HG03139 (cell line): ENCODE measurements at regions not wholly inside any gene's neighbourhood (a gene's known extent, or its start where the extent isn't known, plus 50 kb on each side); places are given as distances from the start of the nearest gene placed in this dataset.
"Not testable (repeated sequence)": the region's sequence is repeated elsewhere in the genome, so short reads cannot be mapped to it uniquely, and the experiment has no call there.

Source experiments
- ATAC-seq: cut with Tn5 transposase; IDR thresholded peaks from one replicate; pipeline ENCODE4 v1.9.1; 2021; ENCODE audit not compliant: unreplicated experiment

DNA sequence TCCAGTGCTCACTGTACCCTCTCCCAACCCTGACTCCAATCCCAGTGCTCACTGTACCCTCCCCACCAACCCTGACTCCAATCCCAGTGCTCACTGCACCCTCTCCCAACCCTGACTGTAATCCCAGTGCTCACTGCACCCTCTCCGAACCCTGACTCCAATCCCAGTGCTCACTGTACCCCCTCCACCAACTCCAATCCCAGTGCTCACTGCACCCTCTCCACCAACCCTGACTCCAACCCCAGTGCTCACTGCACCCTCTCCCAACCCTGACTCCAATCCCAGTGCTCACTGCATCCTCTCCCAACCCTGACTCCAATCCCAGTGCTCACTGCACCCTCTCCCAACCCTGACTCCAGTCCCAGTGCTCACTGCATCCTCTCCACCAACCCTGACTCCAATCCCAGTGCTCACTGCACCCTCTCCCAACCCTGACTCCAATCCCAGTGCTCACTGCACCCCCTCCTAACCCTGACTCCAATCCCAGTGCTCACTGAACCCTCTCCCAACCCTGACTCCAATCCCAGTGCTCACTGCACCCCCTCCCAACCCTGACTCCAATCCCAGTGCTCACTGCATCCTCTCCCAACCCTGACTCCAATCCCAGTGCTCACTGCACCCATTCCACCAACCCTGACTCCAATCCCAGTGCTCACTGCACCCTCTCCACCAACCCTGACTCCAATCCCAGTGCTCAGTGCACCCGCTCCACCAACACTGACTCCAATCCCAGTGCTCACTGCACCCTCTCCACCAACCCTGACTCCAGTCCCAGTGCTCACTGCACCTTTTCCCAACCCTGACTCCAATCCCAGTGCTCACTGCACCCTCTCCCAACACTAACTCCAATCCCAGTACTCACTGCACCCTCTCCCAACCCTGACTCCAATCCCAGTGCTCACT is 136.3 kb upstream of the ZNF618 start:
- ATAC-seq = not testable (repeated sequence)

DNA sequence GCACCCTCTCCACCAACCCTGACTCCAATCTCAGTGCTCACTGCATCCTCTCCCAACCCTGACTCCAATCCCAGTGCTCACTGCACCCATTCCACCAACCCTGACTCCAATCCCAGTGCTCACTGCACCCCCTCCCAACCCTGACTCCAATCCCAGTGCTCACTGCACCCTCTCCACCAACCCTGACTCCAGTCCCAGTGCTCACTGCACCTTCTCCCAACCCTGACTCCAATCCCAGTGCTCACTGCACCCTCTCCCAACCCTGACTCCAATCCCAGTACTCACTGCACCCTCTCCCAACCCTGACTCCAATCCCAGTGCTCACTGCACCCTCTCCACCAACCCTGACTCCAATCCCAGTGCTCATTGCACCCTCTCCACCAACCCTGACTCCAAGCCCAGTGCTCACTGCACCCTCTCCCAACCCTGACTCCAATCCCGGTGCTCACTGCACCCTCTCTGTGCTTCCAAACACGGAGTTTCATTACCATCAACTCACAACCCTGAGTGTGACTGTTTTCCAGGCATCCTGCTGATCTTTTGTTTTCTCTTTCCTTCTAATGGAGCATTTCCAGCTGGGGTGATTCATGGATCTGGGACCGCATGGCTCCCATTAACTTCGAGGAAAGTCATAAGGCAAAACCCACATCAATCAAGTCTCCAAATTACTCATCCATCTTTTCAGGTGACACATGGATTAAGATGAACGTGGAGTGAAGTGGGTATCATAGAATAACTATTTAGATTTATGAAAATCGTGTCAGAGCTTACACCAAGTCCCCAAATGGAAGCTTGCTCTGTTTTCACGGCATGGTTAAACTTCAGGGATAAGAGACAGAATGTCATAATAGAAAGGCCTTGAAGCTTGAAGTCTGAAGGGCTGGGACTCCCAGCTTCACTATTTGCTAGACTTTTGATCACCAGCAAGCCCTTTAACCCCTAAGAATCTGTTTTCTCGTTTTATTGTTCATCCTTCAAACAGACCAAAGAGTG is 135.3 kb upstream of the ZNF618 start:
- not testable (repeated sequence) for ATAC-seq

DNA sequence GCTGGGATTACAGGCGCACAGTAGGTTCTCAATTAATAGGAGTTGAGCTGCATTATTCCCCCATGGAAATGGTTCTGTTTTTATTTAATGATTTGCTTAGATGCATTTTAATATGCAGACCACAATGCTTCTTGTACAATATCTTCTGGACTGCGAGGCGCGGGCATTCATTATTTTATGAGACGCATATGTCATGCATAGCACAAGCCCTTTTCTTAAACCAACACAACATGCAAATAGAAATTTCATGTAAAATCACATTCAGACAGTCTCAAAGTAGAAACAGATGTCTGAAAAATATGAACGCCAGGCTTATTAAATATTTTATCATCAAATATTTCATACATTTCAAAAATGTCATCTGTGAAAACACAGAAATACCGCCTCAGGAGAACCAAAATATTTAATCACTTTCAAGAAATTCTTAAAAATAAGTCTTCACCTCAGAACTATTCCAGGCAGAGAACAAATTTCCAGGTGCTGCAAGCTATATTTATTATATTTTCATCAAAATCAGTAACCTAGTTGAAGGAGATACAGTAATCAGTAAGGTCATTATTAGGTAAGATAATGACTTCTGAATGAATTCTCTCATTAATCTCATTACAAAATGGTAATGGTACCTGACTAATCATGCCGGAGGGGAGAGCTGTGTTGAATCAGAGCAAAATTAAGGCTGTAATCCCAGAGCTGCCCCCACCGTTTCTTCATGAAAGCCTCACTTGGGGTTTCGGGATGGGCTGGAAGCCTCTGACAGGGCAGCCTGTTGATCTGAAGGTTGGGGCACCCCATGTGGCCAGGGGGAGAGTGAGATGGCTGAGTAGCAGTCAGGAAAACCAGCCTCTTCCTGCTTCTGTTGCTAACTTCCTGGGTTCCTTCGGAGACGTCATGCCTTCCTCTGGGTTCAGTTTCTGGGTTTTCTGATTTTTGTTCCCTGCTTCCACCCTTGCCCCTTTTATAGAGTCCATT is 133.9 kb upstream of the ZNF618 start:
- no peak for ATAC-seq

DNA sequence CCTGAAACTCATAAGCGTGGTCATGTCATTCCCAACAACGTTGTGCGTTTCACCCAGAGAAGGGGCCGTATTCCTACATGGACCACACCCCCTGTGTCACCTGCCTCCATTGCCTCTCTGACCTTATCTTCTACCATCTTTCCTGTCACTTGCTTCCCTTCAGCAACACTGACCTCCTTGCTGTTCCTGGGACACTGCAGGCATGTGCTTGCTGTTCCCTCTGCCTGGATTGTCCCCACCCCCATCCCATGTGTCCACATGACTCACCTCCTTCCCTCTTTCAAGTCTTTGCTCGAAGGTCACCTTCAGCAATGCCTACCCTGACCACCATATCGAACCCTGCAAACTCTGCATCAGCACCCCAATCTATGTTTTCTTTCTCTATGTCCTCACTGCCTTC is 133.2 kb upstream of the ZNF618 start:
- no peak for ATAC-seq

DNA sequence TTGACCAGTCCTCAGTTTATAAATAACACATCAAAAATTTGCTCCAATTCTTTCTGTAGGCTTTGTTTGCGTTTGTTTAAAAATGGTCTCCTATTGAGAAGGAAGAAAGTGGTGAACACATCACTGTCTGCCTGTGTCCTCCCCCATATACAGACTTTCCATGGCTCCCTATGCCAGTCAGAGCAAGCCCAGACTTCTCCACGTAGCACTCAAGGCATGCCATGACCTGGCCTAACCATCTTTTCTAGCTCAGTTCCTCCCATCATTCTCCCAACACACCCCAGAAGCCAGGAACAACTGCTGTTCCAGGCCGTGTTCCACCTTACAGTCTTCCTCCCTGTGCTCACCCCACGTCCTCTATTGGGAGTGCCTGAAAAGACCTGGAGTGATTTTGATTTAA is 129.6 kb upstream of the ZNF618 start:
- no peak for ATAC-seq

DNA sequence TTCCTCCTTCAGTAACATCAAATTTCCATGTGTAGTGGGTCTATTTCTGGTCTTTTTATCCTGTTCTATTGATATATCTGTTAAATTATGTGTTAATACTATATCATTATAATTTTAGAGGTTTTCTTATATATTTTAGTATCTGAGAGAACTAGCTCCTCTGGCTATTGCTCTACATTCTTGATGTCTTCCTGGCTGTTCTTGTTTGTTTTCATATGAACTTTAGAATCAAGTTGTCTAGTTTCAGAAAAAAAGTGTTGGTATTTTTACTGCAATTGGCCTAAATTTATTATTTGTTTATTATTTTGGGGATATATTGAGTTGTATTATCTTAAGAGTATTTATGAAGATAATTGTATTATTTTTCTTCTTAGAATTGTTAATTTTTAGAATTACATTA is 128.0 kb upstream of the ZNF618 start:
- no peak for ATAC-seq

DNA sequence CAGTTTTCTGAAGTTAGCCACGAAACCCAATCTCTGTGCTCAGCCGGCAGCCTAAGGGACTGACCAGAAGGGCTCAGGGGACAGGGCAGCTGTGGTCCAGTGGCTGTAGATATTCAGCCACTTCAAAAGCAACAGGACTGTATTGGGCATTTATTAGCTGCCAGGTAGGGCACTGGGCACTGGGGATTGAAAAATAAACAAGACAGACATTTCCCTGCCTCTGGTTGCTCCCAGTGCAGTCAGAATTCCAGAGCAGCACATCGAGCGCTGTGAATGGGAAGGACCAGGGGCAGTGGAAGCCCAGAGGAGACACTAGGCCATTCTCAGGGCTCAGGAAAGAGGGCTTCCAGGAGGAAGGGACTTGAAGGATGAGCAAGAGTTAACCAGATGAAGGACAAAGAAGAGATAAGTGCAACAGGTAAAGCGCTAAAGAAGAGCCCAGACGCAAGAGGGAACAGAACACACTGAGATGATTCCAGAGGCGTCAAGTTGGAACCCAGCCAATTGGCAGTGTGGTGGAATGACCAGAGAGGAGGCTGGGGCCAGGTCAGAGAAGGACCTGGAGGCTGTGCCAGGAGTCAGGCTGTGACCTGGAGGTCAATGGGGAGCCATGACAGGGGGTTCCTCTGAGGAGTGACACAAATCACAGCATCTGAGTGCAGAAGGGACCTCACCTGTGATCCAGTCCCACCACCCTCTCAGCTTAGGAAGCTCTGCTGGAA is 122.5 kb upstream of the ZNF618 start:
- no peak for ATAC-seq

DNA sequence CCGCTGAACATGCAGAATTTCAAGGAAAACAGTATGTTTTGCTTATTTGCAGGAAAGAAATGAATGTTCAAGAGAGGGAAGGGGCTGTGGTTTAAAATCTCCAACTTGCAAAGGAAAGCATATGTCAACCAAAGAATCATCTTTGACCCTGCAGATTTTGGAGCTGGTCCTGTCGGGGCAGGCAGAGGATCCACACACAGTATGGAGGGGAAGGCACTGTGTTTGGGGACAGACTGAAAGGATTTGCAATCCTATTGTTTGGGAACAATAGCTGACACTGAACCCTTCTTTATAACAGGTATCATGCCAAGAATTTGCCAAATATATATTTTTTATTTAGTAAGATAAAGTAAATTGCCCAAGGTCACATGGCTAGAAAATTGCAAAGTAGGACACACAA is 121.4 kb upstream of the ZNF618 start:
- ATAC-seq = no peak

DNA sequence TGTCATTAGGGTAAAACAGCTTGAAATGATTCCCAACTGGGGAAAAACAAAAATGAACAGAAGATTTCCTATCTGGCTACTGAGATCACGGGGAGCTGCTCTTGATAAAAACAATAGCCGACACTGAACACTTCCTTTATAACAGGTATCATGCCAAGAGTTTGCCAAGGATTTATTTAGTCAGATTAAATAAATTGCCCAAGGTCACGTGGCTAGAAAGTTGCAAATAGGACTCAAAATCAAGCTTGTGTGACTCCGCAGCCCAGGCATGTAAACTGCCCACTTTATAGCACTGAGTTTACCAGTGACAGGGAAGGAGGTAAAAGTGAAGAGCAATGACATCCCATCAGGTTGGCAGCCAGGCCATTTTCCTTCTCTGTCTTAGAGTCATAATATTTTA is 120.7 kb upstream of the ZNF618 start:
- ATAC-seq = no peak

DNA sequence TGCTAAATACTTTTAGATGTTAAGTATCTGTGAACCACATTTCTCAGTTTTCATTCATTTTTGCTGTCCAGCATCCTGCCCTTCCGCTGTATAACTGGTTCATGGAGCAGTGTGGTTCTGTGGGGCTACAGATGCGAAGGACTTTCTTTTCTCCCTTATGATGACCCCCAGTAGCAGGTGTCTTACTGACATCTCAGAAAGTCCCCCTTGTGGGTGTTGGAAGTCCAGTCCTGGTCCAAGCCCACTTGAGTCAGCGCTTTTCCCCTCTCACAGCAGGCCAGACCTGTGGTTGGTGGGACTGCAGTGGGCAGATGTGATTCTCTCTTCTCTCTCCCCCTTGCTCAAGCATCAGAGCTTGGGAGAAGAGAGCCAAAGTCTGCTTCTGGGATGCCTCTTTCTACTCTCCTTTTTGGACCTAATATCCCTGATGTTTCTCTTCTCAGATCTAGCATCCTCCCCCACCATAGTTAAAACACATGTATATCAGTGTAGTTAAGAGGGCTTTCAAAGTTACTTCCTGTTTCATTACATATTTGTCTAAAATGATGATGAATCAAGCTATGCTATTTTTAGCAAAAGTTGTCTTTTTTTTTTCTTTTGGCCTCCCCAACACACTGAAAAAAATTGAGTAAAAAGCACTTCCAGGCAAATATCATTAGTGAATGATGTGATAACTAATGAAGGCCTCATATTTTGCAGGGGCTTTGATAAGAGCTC is 119.5 kb upstream of the ZNF618 start:
- ATAC-seq = no peak

DNA sequence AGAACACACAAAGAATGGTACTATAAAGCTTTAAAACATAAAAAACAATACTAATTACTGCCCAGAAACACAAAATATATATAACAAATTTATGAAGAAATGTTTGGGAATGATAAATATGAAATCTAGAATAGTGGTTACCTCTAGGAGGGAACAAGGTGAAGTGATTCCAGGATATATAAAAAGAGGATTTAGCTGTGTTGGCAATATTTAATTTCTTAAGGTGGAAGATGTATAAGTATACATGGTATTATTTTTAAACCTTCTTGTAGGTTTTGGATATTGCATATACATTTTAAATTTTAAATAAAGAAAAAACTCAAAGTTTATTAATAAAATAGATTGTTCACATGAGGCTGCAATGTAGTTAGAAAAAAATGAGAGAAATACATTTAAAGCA is 112.7 kb upstream of the ZNF618 start:
- no peak for ATAC-seq

DNA sequence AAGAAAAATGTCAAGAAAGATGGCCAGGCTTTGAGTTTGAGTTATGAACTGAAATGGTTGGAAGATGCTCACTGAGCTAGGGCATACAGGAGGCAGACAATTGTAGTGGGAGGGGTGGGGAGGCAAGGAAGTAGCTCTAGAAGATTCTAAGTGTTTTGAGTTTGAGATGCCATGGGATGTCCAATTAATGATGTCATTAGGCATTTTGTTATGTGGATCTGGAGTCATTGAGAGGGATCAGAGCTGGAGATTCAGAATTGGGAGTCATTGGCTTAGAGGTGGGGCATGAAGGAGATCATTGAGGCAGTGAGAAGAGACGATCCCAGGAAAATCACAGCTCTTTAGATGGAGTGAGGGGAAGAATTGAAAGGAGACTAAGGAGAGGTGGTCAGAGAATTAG is 111.5 kb upstream of the ZNF618 start:
- ATAC-seq = no peak

DNA sequence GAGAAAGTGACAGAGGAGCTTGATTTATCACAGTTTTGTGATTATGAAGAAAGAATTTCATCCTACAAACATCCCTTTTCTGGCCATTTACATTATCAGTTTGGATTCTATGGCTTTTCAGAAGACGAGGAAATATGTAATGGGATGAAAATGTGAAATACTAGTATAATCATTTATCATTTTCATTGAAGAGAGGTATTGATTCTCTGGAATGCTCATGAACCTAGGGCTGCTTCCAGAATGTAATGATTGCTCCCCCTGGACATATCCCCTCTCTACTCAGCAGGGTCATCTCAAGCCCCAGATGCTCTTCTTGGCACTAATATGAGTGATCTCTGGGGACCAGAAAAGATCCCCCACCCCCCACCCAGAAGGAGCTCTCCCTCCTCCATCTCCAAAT is 106.7 kb upstream of the ZNF618 start:
- no peak for ATAC-seq

DNA sequence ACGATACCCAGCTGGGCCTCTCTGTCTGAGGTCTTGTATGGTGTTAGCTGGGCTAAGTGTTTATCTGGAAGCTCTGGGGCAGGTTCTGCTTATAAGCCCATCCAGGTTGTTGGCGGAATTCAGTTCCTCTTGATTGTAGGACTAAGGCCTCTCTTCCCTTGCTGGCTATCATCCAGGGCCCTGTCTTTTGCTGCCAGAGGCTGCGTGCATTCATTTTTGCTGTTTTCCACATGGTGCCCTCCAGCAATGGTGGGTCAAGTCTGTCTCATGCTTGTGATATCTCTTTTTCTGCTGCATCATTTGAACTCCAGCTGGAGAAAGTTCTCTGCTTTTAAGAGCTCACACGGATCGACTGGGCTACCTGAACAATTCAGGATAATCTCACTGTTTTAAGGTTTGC is 105.7 kb upstream of the ZNF618 start:
- no peak for ATAC-seq

DNA sequence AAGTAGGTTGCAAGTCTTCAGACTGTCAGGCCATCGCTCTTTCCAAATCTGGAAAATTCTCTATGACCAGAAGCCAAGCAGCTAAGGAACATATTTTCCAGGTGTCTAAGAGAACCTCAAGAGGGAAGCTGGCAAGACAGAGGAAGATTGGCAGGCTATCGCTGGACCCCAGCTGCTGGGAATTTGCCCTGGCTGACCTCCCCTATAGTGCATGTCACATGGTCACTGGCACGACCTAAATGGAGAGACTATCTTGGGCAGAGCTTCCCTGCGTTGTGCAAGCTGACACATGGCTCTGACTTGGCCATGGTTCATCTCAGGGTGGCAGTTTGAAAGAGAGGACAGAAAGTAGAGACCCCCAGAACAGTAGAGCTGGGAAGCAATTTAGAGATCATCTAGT is 104.9 kb upstream of the ZNF618 start:
- no peak for ATAC-seq

DNA sequence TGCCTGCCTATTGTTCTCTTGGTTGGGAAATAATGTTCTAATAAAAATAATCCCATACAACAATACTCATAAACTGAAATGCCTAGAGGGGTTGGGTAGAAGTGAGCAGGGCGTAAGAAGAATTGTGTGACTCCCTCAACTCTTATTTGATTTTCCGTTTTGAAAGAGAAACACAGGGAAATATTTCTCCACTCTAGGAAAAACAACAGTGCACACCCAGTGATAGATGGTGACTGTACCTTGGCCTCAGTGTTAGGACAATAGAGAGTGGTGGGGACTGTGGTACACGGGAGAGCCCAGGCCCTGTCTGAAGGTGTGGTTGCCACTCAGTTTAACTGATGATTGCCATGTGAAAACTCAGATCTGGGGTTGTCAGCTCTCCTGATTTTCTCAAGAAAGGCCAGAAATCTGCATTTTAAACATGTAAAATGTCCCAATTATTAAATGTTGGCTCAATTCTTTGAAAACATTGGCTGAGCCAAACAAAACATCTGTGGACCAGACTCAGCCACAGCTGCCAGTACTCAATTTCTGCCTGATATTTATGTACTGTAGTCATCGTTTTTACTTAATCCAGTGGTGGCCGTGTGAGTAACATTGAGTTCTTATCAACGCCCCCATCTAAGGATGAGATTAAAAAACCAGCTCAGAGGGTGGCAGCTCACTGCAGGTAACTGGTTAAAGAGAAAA is 103.8 kb upstream of the ZNF618 start:
- no peak for ATAC-seq

DNA sequence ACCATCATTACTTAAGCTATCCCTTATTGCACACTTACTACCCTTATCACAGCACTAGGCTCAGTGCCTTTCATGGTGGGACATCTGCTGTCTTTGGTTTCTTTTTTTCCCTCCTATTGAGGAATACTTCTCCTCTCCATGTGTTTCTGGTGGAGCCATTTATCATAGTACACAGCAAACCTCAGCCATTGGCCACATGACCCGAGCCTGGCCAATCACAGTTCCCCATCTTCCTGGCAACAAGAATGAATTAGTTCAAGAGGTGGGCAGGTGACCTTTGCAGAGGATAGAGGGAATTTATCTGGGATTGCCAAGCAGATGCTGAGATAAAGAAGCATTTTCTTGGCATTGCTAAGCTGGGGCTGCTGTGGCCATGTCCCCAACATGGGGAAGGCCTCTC is 101.1 kb upstream of the ZNF618 start:
- no peak for ATAC-seq

DNA sequence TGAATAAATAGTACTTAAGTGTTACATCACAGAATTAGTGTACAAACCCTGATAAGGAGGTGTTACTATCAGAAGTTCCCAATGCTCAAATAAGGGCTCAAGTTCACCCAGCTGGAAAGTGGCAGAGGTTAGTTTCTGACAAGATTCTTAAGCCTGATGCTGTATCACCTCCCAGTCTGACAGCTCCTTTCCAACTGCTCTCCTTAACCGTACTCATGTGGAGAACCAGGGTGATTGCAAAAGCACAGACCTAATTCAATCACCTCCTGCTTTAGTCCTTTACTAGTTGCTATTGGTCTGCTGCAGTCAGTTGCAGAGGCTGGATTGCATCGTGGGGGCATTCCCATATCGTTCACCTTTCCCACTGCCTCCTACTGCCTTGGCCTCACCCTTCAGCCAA is 100.4 kb upstream of the ZNF618 start:
- no peak for ATAC-seq

DNA sequence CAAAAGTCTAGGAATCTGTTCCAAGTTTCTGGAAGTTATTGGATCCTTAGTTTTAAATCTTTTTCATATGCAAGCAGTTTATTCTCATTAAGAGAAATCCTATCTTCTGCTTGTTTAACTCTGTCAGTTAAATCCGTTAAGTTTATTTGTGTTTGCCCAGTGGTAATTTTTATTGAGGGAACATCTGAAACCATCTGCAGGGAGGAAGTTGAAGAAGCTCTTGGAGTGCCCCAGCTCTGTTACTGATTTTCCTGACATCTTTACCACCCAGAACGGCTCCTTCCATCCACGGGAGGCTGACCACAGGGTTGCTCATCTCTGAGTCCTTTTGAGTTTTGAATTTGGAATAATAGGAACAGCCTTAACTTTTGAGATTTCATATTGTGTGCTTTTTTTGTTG is 99.9 kb upstream of the ZNF618 start:
- no peak for ATAC-seq
